Mammary epithelial cell (primary cell): ENCODE measurements at regions not wholly inside any gene's neighbourhood (a gene's known extent, or its start where the extent isn't known, plus 50 kb on each side); places are given as distances from the start of the nearest gene placed in this dataset.

Experiments
- CTCF ChIP-seq, 2 donors: IDR thresholded peaks in 1 of 2; conservative IDR thresholded peaks in 1 of 2; 2 replicates each; pipeline ENCODE4 v1.5.1; 2011 to 2012; ENCODE audit warnings: inconsistent platforms in 2 of 2, low read length in 2 of 2, mild to moderate bottlenecking in 2 of 2, control low read depth in 1 of 2, low read depth in 1 of 2; ENCODE audit not compliant: insufficient read depth in 1 of 2; ENCODE audit errors: extremely low read depth in 1 of 2
- EZH2 ChIP-seq: IDR thresholded peaks from 2 replicates; pipeline ENCODE4 v1.6.1; 2012; ENCODE audit warnings: low read length, inconsistent platforms, borderline replicate concordance

- no peak for TF ChIP-seq EZH2
- TF ChIP-seq CTCF (conservative IDR thresholded peaks at IDR 0.05 in 1 of 2, IDR thresholded peaks at IDR 0.05 in 1 of 2; ENCODE audit: extremely low read depth in 1 of 2, insufficient read depth in 1 of 2, low read depth in 1 of 2, low read length in 2 of 2): no peak
Measured at GRCh38 chr2:160955578-160955977, 204.7 kb upstream of the TANK start.
